ENCODE measurements at regions not wholly inside any gene's neighbourhood (a gene's known extent, or its start where the extent isn't known, plus 50 kb on each side); places are given as distances from the start of the nearest gene placed in this dataset.

GRCh38 chr4:108361886-108362285 lies 193.2 kb upstream of the LEF1 start:
- H3K9me3 ChIP-seq (replicated peaks; ENCODE audit: control insufficient read depth, insufficient read depth, low read length): no peaks in the 10 kb centered on the region
- BruUV-seq (replicated peaks): no TSS peak
- no peak for TF ChIP-seq CTCF (IDR thresholded peaks at IDR 0.05; ENCODE audit: extremely low read depth in 1 of 2, insufficient read depth in 1 of 2, low read depth in 1 of 2, low read length in 2 of 2)
- no peak for TF ChIP-seq JUN (IDR thresholded peaks at IDR 0.05; ENCODE audit: borderline replicate concordance, insufficient read depth, insufficient read length, low read depth)
- TF ChIP-seq GATA2 (IDR thresholded peaks at IDR 0.05; ENCODE audit: insufficient read depth, insufficient read length, low read depth, low read length): no peak
- TF ChIP-seq FOS (IDR thresholded peaks at IDR 0.05; ENCODE audit: borderline replicate concordance, insufficient read depth, low read length): no peak
- no peak for TF ChIP-seq EZH2 (IDR thresholded peaks at IDR 0.05; ENCODE audit: borderline replicate concordance, low read depth, low read length, severe bottlenecking)
- no peak for TF ChIP-seq POLR2AphosphoS5 (IDR thresholded peaks at IDR 0.05; ENCODE audit: insufficient read depth, low read depth, low read length)
- no peak overlapping the region for H3K27ac ChIP-seq (ENCODE audit: insufficient read depth, low read depth, low read length)
- no peaks in the 10 kb centered on the region for H3K36me3 ChIP-seq (ENCODE audit: control insufficient read depth in 2 of 2, extremely low read depth in 1 of 2, insufficient read depth in 2 of 2, low read length in 2 of 2)
- H3K4me2 ChIP-seq (ENCODE audit: insufficient read depth, low read length): no peak overlapping the region
- H3K4me1 ChIP-seq (ENCODE audit: control insufficient read depth, extremely low read depth, insufficient read depth, low read length): no peaks in the 10 kb centered on the region
- H3K4me3 ChIP-seq (replicated peaks in 1 of 3; ENCODE audit: insufficient read depth in 1 of 3, low read depth in 1 of 3, low read length in 3 of 3): no peak overlapping the region
- H3K79me2 ChIP-seq (ENCODE audit: control insufficient read depth, insufficient read depth, low read length): no peaks in the 10 kb centered on the region
- no peak overlapping the region for H2AFZ ChIP-seq (ENCODE audit: low read depth, low read length)
- no peaks in the 10 kb centered on the region for H3K9me1 ChIP-seq (replicated peaks; ENCODE audit: control insufficient read depth, extremely low read depth, insufficient read depth, low read length)
- ChIA-PET POLR2A (no interaction called here), CTCF (interaction anchor here (1.0 kb wide), 1 partner anchor 14 kb away, joined by 3 read pairs; no protein-coding TSS in a partner anchor)
- FAIRE-seq (no peak), DNase-seq (ENCODE audit: low read depth, low spot score) (no peak)
- intact Hi-C loops (cut with micrococcal nuclease) (no loop called here), dilution Hi-C loops (cut with MboI; ENCODE audit: extremely low pct_ligation_motif_present, low sequenced_read_pairs) (no loop called here)
- H3K9ac ChIP-seq (replicated peaks; ENCODE audit: extremely low read depth, insufficient read depth, low read length): no peak overlapping the region
- no peaks in the 10 kb centered on the region for H4K20me1 ChIP-seq (replicated peaks; ENCODE audit: control insufficient read depth, extremely low read depth, insufficient read depth, low read length)
- peaks cover 0 to 2% of the 10 kb centered on the region in 2 experiments for H3K27me3 ChIP-seq (ENCODE audit: control insufficient read depth in 2 of 2, insufficient read depth in 2 of 2, low read length in 2 of 2)

Measured in endothelial cell of umbilical vein (primary cell).